GM21786 (cell line): ENCODE measurements at regions not wholly inside any gene's neighbourhood (a gene's known extent, or its start where the extent isn't known, plus 50 kb on each side); places are given as distances from the start of the nearest gene placed in this dataset.

Experiments used
- ATAC-seq: cut with Tn5 transposase; IDR thresholded peaks from one replicate; pipeline ENCODE4 v1.9.1; 2021; ENCODE audit not compliant: unreplicated experiment

DNA sequence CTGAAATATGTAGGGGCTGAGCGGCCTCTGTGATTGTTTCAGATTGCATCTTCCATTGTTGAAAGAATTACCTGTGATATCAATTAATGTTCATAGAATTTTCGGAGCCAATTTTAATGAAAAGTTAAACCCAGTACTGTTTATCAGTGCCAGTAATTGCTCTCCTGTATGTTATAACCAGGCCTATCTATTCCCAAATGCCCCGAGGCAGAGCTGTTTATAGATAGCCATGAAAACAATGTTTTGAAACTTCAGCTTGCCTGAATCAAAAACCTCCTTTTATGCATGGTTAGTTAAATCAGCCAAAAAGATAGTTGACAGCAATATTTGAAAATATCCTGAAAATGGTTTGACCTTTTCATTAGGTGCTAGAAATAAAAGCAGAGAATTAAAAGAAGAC lies 50.1 kb upstream of the HDAC9 start:
- no peak for ATAC-seq
